HL-60 (cell line): ENCODE measurements at regions not wholly inside any gene's neighbourhood (a gene's known extent, or its start where the extent isn't known, plus 50 kb on each side); places are given as distances from the start of the nearest gene placed in this dataset.

ENCODE experiments used
- DNase-seq, 2 experiments: peaks; one replicate each; pipeline ENCODE4 v3.0.0-alpha.2; 2010 to 2020; ENCODE audit warnings: low read depth in 1 of 2, low spot score in 1 of 2
- H3K27ac ChIP-seq: fragments of 250-450 bp; sonication (Bioruptor Pico); replicated peaks from 2 replicates; pipeline ENCODE4 v1.5.1; 2020; ENCODE audit warnings: mild to moderate bottlenecking, moderate library complexity
- H3K27me3 ChIP-seq: fragments of 250-450 bp; sonication (Bioruptor Pico); 2 replicates; pipeline ENCODE4 v1.5.1; 2021; ENCODE audit warnings: mild to moderate bottlenecking, moderate library complexity; ENCODE audit not compliant: insufficient read depth, poor library complexity, severe bottlenecking
- H3K4me3 ChIP-seq: replicated peaks from 2 replicates; pipeline ENCODE4 v1.5.1; 2011; ENCODE audit warnings: mild to moderate bottlenecking, control low read depth, low read length; ENCODE audit not compliant: insufficient read depth
- GABPA ChIP-seq: IDR thresholded peaks from 2 replicates; pipeline ENCODE4 v1.6.1; 2012; ENCODE audit warnings: low read depth
- POLR2AphosphoS5 ChIP-seq: IDR thresholded peaks from 2 replicates; pipeline ENCODE4 v1.6.1; 2012; ENCODE audit warnings: low read depth
- SPI1 ChIP-seq: IDR thresholded peaks from 2 replicates; pipeline ENCODE4 v1.6.1; 2012; ENCODE audit warnings: low read depth, mild to moderate bottlenecking, borderline replicate concordance
- TF ChIP-seq, protein P1 (sequence below): IDR thresholded peaks from one replicate; pipeline ENCODE4 v1.5.1; 2011; ENCODE audit warnings: low read length, control low read depth, inconsistent platforms; ENCODE audit not compliant: insufficient read depth
- TF ChIP-seq, protein P2 (sequence below): IDR thresholded peaks from 2 replicates; pipeline ENCODE4 v1.6.1; 2012; ENCODE audit warnings: low read depth; ENCODE audit not compliant: insufficient replicate concordance

DNA sequence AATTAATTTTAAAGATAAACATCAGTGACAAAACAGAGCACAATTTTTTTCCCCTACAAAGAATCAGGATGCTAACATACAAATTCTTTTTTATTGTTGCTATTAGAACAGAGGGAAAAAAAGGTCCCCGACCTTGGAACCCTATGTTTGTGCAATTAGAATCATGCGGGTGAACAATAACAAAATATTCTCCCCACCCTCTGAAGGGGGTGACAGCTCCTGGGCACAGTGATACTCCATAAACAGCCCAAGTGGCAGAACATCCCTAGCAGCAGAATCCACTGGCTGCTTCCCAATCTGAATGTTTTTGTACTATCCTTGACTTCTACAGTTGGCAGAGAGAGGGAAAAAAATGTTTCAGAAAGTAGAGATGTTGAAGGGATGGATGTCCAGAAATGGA is 87.7 kb upstream of the TLL1 start:
- H3K4me3 ChIP-seq, result no peak overlapping the region
- no peaks in the 10 kb centered on the region for H3K27me3 ChIP-seq
- H3K27ac ChIP-seq, result no peak overlapping the region
- DNase-seq, result no peak
- no peak for TF ChIP-seq POLR2AphosphoS5
- TF ChIP-seq, protein P1, sequence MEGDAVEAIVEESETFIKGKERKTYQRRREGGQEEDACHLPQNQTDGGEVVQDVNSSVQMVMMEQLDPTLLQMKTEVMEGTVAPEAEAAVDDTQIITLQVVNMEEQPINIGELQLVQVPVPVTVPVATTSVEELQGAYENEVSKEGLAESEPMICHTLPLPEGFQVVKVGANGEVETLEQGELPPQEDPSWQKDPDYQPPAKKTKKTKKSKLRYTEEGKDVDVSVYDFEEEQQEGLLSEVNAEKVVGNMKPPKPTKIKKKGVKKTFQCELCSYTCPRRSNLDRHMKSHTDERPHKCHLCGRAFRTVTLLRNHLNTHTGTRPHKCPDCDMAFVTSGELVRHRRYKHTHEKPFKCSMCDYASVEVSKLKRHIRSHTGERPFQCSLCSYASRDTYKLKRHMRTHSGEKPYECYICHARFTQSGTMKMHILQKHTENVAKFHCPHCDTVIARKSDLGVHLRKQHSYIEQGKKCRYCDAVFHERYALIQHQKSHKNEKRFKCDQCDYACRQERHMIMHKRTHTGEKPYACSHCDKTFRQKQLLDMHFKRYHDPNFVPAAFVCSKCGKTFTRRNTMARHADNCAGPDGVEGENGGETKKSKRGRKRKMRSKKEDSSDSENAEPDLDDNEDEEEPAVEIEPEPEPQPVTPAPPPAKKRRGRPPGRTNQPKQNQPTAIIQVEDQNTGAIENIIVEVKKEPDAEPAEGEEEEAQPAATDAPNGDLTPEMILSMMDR, result no peak
- TF ChIP-seq, protein P2, sequence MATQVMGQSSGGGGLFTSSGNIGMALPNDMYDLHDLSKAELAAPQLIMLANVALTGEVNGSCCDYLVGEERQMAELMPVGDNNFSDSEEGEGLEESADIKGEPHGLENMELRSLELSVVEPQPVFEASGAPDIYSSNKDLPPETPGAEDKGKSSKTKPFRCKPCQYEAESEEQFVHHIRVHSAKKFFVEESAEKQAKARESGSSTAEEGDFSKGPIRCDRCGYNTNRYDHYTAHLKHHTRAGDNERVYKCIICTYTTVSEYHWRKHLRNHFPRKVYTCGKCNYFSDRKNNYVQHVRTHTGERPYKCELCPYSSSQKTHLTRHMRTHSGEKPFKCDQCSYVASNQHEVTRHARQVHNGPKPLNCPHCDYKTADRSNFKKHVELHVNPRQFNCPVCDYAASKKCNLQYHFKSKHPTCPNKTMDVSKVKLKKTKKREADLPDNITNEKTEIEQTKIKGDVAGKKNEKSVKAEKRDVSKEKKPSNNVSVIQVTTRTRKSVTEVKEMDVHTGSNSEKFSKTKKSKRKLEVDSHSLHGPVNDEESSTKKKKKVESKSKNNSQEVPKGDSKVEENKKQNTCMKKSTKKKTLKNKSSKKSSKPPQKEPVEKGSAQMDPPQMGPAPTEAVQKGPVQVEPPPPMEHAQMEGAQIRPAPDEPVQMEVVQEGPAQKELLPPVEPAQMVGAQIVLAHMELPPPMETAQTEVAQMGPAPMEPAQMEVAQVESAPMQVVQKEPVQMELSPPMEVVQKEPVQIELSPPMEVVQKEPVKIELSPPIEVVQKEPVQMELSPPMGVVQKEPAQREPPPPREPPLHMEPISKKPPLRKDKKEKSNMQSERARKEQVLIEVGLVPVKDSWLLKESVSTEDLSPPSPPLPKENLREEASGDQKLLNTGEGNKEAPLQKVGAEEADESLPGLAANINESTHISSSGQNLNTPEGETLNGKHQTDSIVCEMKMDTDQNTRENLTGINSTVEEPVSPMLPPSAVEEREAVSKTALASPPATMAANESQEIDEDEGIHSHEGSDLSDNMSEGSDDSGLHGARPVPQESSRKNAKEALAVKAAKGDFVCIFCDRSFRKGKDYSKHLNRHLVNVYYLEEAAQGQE, result no peak
- no peak for TF ChIP-seq GABPA
- no peak for TF ChIP-seq SPI1

DNA sequence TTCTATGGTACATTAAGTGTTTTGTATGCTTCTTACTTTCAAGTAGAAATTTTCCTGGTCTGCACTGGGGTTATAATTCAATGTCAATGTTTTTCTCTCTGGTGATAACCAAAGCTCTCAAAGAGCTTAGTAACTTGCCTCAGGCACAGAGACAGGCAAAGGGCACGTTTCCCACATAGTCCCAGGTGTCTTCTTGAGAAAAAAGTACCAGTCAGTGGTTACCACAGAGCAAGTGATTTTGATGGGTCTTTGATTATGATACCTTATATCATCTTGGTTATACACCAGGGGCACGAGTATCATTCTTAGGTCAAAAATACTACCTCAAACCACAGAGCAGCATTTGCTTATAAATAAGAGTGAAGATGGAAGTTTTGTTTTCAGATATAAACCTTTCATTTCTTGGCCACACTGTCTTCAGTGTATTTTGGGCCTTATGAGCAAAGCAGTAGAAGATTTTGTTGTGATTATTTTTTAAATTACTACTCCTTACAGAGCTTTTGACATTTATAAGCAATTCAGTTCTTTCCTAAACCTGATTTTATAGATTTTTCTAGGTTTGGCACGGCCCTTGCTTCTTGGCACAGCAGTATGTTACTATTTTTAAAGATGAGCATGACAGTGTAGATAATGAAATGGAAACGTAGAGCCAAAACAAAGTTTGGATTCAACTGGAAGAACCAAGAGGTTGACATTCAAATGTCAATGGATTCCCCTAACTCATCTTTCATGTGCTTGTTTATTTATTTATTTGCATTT is 85.3 kb upstream of the TLL1 start:
- Histone ChIP-seq H3K27me3 (no peaks in the 10 kb centered on the region), H3K27ac (no peak overlapping the region), H3K4me3 (no peak overlapping the region)
- TF ChIP-seq, protein P2, result no peak
- TF ChIP-seq POLR2AphosphoS5, result no peak
- no peak for TF ChIP-seq GABPA
- TF ChIP-seq SPI1, result no peak
- TF ChIP-seq, protein P1, result no peak
- DNase-seq, result no peak

DNA sequence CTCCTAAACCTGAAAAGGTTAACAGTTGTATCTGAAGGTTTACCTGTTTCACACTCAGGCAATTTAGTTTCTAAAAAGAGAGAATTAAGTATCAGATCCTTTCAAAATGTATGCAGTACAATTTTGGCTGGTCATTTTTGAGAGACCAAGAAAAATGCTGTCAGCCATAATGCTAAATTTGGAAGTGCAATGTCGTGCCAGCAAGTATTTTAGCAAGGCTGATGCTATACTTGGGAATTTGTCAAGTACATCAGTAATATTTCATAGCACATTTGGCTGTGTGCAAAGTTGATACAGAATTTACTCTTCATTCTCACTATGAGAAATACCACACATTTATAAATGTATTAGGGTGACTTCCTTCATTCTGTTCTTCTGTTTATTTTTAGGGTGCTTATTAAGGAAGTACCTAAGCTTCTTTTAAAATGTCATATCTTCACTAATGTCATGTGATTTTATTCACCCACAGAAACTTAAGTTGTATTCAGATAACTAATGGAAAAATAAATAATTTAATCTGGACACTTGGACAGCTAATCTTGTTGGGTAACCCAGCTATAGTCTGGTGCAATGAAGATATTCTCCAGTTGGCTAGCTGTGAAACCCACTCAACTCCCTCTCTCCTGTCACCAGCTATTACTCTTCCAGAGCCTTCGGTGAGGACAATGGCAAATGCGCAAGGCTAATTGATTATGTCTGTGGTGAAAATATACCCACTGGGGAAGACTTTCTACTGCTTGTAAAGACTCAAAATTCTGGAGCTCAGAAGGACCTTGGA is 84.2 kb upstream of the TLL1 start:
- Histone ChIP-seq H3K27me3 (no peaks in the 10 kb centered on the region), H3K4me3 (no peak overlapping the region), H3K27ac (no peak overlapping the region)
- no peak for TF ChIP-seq GABPA
- TF ChIP-seq SPI1, result no peak
- TF ChIP-seq POLR2AphosphoS5, result no peak
- TF ChIP-seq, protein P2, result no peak
- TF ChIP-seq, protein P1, result no peak
- no peak for DNase-seq
